ENCODE measurements at regions not wholly inside any gene's neighbourhood (a gene's known extent, or its start where the extent isn't known, plus 50 kb on each side); places are given as distances from the start of the nearest gene placed in this dataset.

DNA sequence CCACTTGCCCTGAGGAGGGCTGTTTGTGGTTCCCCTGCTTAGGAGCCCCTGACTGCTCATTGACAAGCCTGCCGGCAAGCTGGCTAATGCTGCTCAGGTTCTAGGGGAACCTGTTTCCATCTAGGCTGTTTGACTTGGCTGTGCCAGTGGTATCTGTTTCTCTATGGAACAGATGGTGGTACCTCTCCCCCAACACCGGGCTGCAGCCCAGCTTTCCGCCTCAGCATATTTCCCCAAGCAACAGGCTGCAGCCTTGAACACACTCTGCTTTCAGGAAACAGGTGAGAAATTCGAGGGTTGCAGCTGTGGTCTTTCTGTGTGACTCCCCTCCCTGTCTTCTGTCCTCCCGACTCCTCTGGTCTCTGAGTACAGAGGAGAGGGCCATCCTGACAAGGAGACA, 132.3 kb downstream of the TMEM132E start:
- DNase-seq (ENCODE audit: low spot score), result no peak

DNA sequence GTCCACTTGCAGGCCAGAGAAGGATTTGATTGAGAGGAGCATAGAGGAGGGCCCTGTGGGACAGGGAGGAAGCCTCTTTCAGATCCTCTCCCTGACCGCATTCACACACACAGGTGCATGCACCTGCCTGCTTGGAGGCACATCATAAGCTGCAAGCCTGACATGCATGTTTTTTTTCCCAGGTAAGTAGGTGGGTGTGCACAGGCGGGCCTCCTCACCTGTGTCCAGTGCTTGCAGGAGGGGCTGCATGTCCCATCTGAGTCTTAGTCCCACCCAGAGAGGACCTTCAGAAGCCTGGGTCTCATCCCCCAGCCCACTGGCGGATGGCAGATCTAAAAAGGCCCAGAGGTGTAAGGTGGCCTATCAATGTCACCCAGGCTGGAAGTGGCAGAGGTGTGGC, 130.8 kb downstream of the TMEM132E start:
- no peak for DNase-seq (ENCODE audit: low spot score)

DNA sequence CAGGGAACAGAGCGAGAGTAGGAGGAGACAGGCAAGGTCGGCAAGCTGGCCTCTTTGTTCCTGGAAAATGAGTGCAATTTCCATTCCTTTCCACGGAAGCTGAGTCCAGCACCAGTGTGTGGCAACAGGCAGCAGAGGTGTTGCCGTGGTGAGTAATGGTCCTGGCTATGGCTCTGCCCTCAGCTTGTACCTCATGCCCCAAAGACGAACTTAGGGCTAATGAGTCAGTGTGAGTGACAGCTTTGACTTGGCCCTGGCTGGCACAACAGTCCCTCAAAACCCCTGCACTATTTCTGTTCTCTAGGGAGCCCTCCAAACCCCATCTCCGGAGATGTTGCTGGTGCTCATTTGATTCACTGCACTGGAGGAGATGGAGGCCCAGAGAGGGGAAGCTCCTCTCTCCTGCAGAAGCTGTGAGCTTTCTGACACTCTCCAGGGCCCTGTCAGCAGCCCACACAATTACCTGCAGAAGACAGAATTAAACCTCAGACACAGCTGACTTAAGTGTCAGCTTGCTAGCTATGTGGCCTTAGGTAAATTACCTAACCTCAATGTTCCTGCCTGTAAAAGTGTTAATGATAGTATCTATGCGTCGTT, 129.9 kb downstream of the TMEM132E start:
- no peak for DNase-seq (ENCODE audit: low spot score)

- DNase-seq (ENCODE audit: low spot score), result no peak
These were observed 126.6 kb downstream of the TMEM132E start for GRCh38 chr17:34706029-34706428.

- DNase-seq (ENCODE audit: low spot score), result peak; percentile 25
These were observed 124.2 kb downstream of the TMEM132E start for GRCh38 chr17:34703533-34703932.

GRCh38 chr17:34699181-34699580, 119.8 kb downstream of the TMEM132E start:
- no peak for DNase-seq (ENCODE audit: low spot score)

- DNase-seq (ENCODE audit: low spot score), result no peak
These were observed 113.5 kb downstream of the TMEM132E start for GRCh38 chr17:34692920-34693319.
